OCI-LY1 (cell line): ENCODE measurements at regions not wholly inside any gene's neighbourhood (a gene's known extent, or its start where the extent isn't known, plus 50 kb on each side); places are given as distances from the start of the nearest gene placed in this dataset.
A peak's percentile ranks its signal among the peaks of the same experiment; 100 is the strongest.
"Not testable (repeated sequence)": the region's sequence is repeated elsewhere in the genome, so short reads cannot be mapped to it uniquely, and the experiment has no call there.

Experiments used
- H2AFZ ChIP-seq: fragments of 200-600 bp; sonication (generic), shearing (Covaris generic); 2 replicates; pipeline ENCODE4 v1.6.0; 2014; ENCODE audit warnings: antibody characterized with exemption, mild to moderate bottlenecking, low read length
- H3F3A ChIP-seq: fragments of 200-600 bp; sonication (generic), shearing (Covaris generic); 2 replicates; pipeline ENCODE4 v1.6.0; 2014; ENCODE audit warnings: mild to moderate bottlenecking, antibody characterized with exemption, low read length, moderate library complexity; ENCODE audit not compliant: insufficient read depth
- H3K27ac ChIP-seq: fragments of 200-600 bp; sonication (generic); 2 replicates; pipeline ENCODE4 v1.5.1; 2014; ENCODE audit warnings: low read length, mixed run types, mild to moderate bottlenecking, low read depth; ENCODE audit not compliant: poor library complexity, severe bottlenecking
- H3K27me3 ChIP-seq: fragments of 200-600 bp; sonication (generic); 2 replicates; pipeline ENCODE4 v1.6.0; 2014; ENCODE audit warnings: antibody characterized with exemption, mild to moderate bottlenecking, low read length, moderate library complexity; ENCODE audit not compliant: insufficient read depth
- H3K36me3 ChIP-seq: fragments of 200-600 bp; sonication (generic); 2 replicates; pipeline ENCODE4 v1.6.1; 2014; ENCODE audit warnings: mild to moderate bottlenecking, antibody characterized with exemption, low read length, moderate library complexity, mixed read lengths; ENCODE audit not compliant: insufficient read depth
- H3K4me1 ChIP-seq: fragments of 200-600 bp; sonication (generic); 2 replicates; pipeline ENCODE4 v1.5.1; 2014; ENCODE audit warnings: mild to moderate bottlenecking, low read length, moderate library complexity; ENCODE audit not compliant: insufficient read depth, severe bottlenecking
- H3K4me2 ChIP-seq: fragments of 200-600 bp; sonication (generic), shearing (Covaris generic); 2 replicates; pipeline ENCODE4 v1.6.1; 2014; ENCODE audit warnings: low read length
- H3K4me3 ChIP-seq: fragments of 200-600 bp; sonication (generic); 2 replicates; pipeline ENCODE4 v1.5.1; 2014; ENCODE audit warnings: low read length, low read depth, mild to moderate bottlenecking, mixed read lengths; ENCODE audit not compliant: poor library complexity, severe bottlenecking
- H3K79me2 ChIP-seq: fragments of 200-600 bp; shearing (Covaris generic); 2 replicates; pipeline ENCODE4 v1.6.1; 2016; ENCODE audit warnings: mixed run types, low read length, mixed read lengths; ENCODE audit not compliant: insufficient read depth
- H3K9ac ChIP-seq: fragments of 200-600 bp; sonication (generic), shearing (Covaris generic); 2 replicates; pipeline ENCODE4 v1.6.1; 2014; ENCODE audit warnings: mild to moderate bottlenecking, low read length, mixed read lengths
- H3K9me2 ChIP-seq: fragments of 200-600 bp; sonication (generic), shearing (Covaris generic); 2 replicates; pipeline ENCODE4 v1.6.1; 2014; ENCODE audit warnings: low read depth, mild to moderate bottlenecking, low read length, mixed read lengths
- H3K9me3 ChIP-seq: fragments of 200-600 bp; shearing (Covaris generic); 2 replicates; pipeline ENCODE4 v1.6.1; 2014; ENCODE audit warnings: low read length, mixed read lengths
- H4K20me1 ChIP-seq: fragments of 200-600 bp; sonication (generic), shearing (Covaris generic); 2 replicates; pipeline ENCODE4 v1.6.0; 2016; ENCODE audit warnings: mild to moderate bottlenecking, low read length; ENCODE audit not compliant: insufficient read depth
- EZH2 ChIP-seq: fragments of 200-600 bp; sonication (generic), shearing (Covaris generic); IDR thresholded peaks from 2 replicates; pipeline ENCODE4 v1.8.0; 2017; ENCODE audit warnings: borderline replicate concordance, mixed run types, mild to moderate bottlenecking, antibody characterized with exemption, low read length, moderate library complexity, mixed read lengths
- TF ChIP-seq, protein P1 (sequence below): fragments of 200-600 bp; sonication (generic), shearing (Covaris generic); IDR thresholded peaks from 2 replicates; pipeline ENCODE4 v1.5.1; 2017; ENCODE audit warnings: mild to moderate bottlenecking, antibody characterized with exemption, low read length, moderate library complexity, mixed read lengths

DNA sequence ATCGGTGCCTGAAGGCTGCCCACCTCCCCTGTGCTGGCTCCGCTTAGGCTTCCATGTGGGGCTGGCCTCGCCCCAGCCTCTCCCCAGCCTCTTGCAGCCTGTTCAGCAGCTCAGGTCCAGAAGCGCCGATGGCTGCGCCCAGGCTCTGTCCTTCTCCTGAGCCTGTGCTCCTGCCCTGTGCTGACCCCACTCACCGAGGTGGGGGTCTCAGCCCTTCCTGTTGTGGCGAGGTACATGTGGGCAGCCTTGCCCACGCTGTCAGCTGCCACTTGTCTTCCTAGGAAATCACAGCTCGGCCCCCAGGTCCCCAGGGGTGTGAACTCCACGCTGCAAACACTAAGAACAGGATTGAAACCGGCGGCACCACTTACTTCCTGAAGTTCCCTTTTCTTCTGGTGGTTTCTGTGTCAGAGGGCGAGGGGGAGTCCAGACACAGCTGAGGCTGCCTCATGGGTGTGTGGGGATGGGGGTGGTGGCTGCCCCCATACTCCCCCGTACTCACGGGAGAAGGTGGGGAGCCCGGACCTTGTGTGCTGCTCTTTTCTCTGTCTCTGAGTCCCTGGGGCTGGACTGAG lies 249.1 kb downstream of the TMEM121 start:
- not testable (repeated sequence) for H3K9me2 ChIP-seq, H3K9me3 ChIP-seq, H3K79me2 ChIP-seq, H3K36me3 ChIP-seq, H3K27me3 ChIP-seq, H2AFZ ChIP-seq, H4K20me1 ChIP-seq, H3F3A ChIP-seq
- Histone ChIP-seq H3K9ac (peak overlapping the region; percentile 53; the same call in 1 of the 2 replicates), H3K4me3 (peak overlapping the region; percentile 53), H3K4me2 (peak overlapping the region; percentile 19), H3K27ac (peak overlapping the region; percentile 80), H3K4me1 (peaks cover 13% of the 10 kb centered on the region)

DNA sequence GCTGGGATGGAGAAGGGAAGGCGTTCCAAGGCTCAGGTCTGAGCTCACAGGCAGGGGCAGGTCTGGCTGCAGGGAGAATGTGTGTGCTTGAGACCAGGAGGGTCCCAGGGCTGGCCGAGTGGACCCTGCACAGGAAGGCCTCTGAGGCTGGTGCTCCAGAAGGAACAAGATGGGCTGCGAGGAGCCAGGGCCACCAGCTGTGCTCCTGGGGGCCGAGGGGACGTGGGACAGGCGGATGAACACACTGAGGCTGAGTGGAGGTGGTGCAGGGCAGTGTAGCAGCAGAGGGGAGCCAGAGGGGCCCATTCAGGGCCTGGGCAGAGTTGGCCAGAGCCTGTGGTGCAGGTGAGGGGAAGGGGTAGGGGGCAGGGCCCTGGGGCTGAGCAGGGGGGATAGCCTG lies 249.7 kb downstream of the TMEM121 start:
- not testable (repeated sequence) for H3K79me2 ChIP-seq, H3F3A ChIP-seq, H3K36me3 ChIP-seq, H3K9me2 ChIP-seq, H3K27me3 ChIP-seq, H4K20me1 ChIP-seq, H3K9me3 ChIP-seq, H2AFZ ChIP-seq
- H3K4me1 ChIP-seq = peaks cover 13% of the 10 kb centered on the region
- peak overlapping the region; percentile 80 for H3K27ac ChIP-seq
- H3K4me2 ChIP-seq = peak overlapping the region; percentile 29; the same call in 1 of the 2 replicates
- H3K4me3 ChIP-seq = peak overlapping the region; percentile 53
- H3K9ac ChIP-seq = peak overlapping the region; percentile 53; the same call in 1 of the 2 replicates

DNA sequence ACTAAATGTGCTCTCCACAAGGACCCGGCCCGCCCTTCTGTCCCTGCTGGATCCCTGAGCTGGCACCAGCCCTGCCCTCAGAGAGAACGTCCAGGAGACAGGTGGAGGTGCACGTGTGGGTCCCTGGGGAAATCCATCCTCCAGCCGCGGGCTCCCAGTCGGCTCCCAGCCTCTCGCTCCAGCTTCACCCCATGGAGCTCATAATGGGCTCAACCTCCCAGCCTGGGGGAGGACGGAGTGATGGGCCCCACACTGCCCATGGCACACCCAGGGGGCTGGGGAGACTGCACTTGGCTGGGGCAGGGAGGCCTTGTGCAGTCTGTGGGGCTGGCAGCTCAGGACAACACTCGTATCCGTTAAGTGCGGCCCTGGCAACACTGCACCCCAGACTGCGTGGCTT lies 250.5 kb downstream of the TMEM121 start:
- Histone ChIP-seq H3K4me1 (peaks cover 9% of the 10 kb centered on the region), H3K36me3 (no peaks in the 10 kb centered on the region; the same call in 1 of the 2 replicates), H4K20me1 (no peaks in the 10 kb centered on the region), H3K4me2 (peak overlapping the region; percentile 29; the same call in 1 of the 2 replicates), H3K9me2 (no peaks in the 10 kb centered on the region), H3K9me3 (no peaks in the 10 kb centered on the region), H3K79me2 (no peaks in the 10 kb centered on the region), H3F3A (no peaks in the 10 kb centered on the region), H3K9ac (no peak overlapping the region; the same call in 1 of the 2 replicates), H3K4me3 (no peak overlapping the region), H2AFZ (no peak overlapping the region), H3K27me3 (no peaks in the 10 kb centered on the region), H3K27ac (peak overlapping the region; percentile 80)
- TF ChIP-seq, protein P1, sequence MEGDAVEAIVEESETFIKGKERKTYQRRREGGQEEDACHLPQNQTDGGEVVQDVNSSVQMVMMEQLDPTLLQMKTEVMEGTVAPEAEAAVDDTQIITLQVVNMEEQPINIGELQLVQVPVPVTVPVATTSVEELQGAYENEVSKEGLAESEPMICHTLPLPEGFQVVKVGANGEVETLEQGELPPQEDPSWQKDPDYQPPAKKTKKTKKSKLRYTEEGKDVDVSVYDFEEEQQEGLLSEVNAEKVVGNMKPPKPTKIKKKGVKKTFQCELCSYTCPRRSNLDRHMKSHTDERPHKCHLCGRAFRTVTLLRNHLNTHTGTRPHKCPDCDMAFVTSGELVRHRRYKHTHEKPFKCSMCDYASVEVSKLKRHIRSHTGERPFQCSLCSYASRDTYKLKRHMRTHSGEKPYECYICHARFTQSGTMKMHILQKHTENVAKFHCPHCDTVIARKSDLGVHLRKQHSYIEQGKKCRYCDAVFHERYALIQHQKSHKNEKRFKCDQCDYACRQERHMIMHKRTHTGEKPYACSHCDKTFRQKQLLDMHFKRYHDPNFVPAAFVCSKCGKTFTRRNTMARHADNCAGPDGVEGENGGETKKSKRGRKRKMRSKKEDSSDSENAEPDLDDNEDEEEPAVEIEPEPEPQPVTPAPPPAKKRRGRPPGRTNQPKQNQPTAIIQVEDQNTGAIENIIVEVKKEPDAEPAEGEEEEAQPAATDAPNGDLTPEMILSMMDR = no peak
- no peak for TF ChIP-seq EZH2

DNA sequence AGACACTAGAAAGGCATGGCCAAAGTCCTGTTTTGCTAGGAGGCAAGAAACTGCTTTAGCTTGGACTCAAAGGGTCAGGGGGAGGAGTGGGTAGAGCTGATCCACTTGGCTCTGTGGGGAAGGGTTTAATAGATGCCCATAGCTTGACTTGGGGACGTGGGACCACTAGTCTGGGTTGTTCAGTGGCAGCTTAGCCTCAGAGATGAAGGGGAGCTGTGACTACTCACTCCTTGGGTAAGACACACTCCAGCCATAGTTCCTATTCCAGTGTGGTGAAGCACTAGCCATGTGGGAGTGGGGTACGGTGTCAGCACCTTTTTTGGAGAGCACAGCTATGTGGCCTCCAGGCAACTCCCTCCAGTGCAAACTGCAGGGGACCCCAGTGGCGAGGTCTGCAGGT lies 257.3 kb downstream of the TMEM121 start:
- H3K9me3 ChIP-seq = no peaks in the 10 kb centered on the region
- H3K4me2 ChIP-seq = no peak overlapping the region
- peaks cover 5% of the 10 kb centered on the region; the same call in 1 of the 2 replicates for H3K36me3 ChIP-seq
- H3K9ac ChIP-seq = no peak overlapping the region
- no peaks in the 10 kb centered on the region for H3K4me1 ChIP-seq
- TF ChIP-seq, protein P1 = no peak
- TF ChIP-seq EZH2 = no peak
- no peaks in the 10 kb centered on the region for H3K9me2 ChIP-seq
- H4K20me1 ChIP-seq = no peaks in the 10 kb centered on the region
- no peaks in the 10 kb centered on the region for H3F3A ChIP-seq
- no peak overlapping the region for H3K27ac ChIP-seq
- no peaks in the 10 kb centered on the region for H3K27me3 ChIP-seq
- no peaks in the 10 kb centered on the region for H3K79me2 ChIP-seq
- H2AFZ ChIP-seq = no peak overlapping the region
- no peak overlapping the region for H3K4me3 ChIP-seq
